Stimulated activated CD8-positive, alpha-beta memory T cell treated with anti-CD3 and anti-CD28 coated beads, Interleukin-15, amount 100 ng/mL, for 1 hour (primary cell): ENCODE measurements at regions not wholly inside any gene's neighbourhood (a gene's known extent, or its start where the extent isn't known, plus 50 kb on each side); places are given as distances from the start of the nearest gene placed in this dataset.

Source experiments
- DNase-seq: peaks from one replicate; pipeline ENCODE4 v3.0.0-alpha.2; 2020; ENCODE audit warnings: low read depth

DNA sequence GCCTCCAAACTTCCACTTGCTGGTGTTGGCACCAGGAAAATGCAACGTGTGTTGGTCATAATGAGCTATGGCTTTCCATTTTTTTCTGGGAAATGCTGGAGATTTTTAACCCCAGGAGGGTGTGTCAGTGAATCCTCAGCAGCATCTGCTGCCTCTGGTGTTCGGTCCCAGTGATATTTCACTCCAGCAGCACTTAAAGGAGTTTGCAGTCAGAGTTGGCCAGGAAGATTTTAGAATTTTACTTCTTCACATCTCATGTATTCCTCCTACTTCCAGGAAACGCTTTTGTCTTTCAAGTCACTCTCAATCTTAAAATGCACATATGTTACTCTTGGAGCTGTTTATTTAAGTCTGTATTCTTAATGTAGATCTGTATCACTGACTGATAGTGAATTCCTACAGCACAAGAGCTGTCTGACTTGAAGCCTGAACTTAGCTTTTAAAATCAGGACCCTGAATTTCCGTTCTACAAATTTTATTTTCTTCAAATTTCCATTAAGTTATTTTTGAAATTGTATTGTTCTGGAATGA, 903.4 kb upstream of the SLC10A2 start:
- no peak for DNase-seq

DNA sequence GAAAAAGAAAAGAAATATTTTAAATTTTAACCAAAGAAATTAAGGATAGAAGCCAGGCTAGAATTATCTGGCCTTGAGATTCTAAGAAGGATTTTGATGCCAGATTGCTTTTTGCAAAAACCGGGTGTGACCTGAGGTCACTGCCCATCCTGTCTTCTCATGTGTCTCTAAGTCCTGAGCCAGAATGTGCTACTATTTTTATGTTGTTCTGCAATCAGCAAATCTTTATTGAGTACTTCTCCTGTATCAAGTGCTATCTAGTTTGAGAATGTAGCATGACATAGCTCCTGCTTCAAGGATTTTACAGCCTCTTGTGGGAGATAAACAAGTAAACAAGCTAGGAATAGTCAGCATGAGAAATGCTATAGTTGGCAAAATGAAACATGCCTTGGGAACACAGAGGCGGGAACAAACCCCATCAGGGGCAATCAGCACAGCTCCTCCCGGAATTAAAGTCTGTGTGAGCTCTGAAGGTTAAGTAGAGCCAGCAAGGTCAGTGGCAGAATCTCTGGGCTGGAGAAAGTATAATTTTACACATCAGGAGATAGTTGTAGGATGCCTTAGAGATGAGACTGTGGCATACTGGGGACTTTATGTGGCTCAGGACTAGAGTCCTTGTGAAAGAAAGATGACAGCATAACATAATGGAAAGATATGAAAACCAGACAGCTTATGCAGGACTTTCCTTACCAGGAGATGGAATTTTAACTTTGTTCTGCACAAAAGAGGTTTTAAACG, 899.5 kb upstream of the SLC10A2 start:
- no peak for DNase-seq

DNA sequence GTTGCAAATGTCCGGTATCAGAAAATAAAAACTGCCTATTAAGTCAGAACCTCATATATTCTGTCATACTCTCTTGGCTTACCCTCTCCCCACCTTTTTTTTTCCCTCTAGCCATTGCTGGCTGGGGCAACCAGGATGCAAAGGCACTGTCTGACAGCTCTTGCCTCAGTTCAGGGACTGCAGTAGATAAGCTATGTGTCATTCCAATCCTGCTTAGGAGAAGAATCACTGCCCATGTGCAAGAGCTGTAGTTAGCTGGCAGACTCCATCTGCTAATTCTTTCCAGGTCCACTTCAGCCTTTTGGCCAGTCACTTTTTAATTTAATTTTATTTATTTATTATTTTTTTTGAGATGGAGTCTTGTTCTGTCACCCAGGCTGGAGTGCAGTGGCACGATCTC, 895.6 kb upstream of the SLC10A2 start:
- DNase-seq, result no peak

DNA sequence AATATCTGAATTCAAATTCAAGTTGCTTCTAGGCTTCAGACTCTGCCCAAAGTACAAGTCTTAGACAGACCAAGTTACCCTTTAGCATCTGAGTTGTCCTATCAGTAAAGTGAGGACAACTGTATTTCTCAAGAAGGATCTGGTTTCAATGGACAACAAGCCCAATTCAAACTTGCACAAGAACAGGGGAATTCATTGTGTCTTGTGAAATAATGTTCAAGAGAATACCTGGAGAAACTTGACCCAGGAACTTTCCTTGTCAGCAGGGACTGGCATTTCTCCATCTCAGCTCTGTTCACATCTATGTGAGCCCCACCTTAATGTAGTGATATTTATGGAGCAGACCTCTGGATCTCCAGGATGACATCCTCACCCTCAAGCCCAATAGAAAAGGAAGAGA, 894.9 kb upstream of the SLC10A2 start:
- DNase-seq, result no peak

DNA sequence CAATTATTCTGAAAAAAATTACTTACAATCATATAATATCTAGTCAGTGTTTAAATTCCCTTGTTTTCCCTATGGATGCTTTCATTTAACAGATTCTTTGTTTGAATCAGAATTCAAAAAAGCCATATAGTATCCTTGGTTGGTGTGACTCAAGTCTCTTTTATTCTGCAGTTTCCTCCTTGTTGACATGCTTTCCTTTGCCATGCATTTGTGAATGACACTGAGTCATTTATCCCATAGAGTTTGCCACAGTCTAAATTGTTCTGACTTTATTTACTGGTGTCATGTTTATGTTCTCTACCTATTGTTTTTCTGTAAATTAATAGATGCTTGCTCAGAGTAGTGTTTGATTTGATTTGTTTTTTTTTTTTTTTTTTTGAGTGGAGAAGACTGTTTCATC, 893.8 kb upstream of the SLC10A2 start:
- no peak for DNase-seq

DNA sequence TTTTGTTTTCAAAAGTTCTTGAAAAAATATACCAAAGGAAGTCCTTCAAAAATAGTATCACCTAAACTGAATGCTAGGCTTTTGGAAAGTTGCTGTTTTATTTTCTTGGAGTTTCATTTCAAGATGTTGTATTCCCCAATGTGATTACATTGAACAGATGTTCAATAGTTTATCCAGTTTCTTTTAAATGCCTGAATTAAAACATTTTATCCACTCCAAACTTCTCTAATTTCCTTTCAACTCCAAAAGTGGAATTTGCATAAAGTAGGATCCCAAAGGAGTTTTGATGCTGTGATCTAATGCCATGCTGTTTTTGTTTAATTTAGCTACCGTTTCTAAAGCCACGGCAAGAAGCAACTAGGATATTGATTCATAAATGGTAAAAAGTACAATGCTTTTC, 892.5 kb upstream of the SLC10A2 start:
- DNase-seq, result no peak

DNA sequence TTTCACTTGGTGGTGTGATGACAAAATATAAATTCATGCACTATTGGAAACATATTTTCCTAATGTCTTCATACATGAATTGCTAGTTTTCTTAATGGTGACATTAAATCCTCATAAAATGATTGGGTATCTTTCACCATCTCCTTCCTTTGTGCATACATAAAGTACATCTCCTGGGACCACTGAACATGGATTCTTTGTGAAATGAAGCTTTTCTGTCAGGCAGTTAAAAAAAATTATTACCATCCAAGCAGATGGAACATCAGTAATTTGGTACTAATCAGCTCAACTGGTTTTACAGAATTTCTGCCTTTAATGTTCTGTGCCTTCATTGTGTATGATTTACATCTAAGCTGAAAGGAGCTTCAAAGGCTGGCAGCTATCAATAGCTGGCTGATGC, 891.7 kb upstream of the SLC10A2 start:
- no peak for DNase-seq

DNA sequence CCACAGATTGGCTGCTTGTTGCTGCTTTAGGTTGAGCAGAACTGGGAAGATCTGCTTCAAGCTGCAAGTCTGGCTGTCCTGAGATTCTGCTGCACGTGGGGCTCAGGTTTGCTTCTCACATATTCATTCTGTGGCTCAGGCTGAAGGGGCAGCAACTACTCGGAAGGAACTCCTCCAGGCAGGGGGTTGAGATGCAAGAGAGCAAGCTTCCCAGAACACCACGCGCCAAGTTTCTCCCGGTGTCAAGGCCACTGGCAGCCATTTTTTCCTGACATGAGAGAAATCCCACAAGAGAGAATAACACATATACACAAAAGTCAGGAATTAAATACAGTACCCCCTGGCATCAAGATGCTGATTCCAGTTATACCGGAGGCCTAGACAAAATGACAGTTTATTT, 887.6 kb upstream of the SLC10A2 start:
- DNase-seq, result no peak

DNA sequence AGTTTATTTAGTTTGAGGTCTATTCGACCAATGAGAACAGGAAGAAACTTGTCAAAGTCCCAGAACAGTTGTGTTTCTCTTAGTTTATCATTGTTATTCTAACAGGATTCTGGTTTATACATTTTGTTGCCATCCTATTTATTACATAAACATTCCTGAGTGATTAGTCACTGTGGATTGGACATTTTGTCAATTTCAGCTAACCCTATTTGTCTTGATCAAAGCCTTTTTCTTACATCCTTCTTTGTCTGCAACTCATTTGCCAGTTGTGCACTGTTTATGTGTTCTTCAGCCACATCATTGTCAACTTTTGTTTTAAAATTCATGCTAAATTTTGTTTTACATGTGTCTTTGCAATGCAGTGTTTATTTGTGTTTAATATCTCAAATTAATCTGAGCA, 886.0 kb upstream of the SLC10A2 start:
- DNase-seq, result no peak

DNA sequence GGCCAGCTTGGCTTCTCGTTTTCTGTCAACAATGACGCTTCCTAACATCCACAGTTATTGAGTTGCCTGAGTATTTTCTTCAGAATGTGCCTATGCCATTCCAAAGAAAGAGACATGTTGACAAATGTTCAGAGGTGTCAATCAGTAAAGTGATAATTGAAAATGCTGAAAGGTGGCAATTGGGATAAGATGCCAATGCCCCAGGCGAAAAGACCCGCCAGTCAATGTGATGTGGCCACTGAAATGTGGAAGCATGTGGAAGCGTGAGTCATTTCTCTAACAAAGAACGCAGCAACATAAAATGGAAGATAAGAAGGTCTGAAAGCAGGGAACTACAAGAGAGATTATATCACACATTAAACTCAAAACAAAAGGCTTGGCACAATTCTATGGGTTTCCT, 882.2 kb upstream of the SLC10A2 start:
- no peak for DNase-seq

DNA sequence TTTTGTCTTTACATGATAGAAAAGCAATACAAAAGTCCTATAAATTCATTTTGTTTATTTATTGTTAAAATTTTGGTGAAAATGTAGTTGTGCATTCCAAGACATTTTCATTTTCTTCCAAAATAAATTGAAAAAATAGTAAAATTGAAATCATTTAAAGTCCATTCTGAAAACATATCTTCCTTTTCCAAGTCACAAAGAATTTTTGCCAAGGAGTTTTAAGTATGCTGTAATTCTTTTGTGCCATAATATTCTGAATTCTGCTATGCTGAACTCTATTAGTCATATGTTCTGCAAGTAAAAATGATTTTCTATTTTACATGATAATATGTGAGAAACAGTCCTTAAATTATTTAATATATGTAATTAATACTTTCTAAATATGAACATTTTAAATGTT, 879.6 kb upstream of the SLC10A2 start:
- no peak for DNase-seq

DNA sequence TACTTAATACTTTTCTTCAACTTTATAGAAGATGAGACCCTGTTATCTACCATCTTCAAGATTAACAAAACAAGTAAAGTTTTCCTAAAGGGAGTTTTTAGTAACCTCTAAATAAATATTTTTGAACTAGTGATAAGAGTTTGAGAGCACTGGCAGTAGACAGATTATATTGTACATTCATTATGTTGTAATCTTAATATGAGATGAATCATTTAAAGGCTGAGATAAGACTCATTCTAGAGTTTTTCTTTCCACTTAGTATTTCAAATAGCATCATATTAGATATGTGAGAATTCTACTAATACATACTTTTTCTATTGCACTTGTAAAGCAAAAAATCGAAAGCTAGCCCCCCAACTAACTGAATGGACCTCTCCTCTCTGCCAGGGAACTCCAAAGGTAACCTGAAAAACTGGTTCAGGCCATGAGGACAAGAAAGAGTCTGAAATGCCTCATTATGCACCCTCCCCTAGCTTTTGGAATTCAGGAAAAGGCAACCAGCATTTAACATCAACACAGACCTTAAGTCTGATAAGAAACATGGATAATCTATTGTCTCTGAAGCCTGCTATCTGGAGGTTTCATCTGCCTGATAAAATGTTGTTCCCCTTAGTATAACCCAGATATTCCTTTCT, 875.4 kb upstream of the SLC10A2 start:
- DNase-seq, result no peak

DNA sequence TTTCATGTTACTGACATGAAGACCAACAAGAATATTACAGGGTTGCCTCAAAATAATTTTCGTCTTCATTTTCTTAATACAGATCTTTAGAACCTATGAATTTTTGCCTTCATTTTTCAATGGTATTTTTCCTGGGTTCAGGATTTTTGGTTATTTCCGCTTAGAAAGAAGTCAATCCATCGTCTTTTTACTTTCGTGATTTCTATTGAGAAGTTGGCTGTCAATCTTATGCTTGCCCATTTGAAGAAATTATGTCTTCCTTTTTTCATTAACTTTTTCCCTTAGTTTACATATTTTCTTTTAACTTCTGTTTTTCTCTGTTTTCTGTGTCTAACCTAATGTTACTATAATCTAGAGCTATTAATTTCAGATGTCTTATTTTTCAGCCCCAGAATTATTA, 868.9 kb upstream of the SLC10A2 start:
- DNase-seq, result no peak

DNA sequence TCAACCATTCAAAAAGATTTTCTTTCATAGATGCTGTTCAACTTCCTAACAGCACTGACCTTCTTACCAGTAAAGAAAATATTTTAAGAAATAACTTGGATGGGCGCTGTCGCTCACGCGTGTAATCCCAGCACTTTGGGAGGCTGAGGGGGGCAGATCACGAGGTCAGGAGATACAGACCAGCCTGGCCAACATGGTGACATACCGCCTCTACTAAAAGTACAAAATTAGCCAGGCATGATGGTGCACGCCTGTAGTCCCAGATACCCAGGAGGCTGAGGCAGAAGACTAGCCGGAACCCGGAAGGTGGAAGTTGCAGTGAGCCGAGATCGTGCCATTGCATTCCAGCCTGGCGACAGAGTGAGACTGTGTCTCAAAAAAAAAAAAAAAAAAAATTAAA, 865.7 kb upstream of the SLC10A2 start:
- DNase-seq, result no peak

DNA sequence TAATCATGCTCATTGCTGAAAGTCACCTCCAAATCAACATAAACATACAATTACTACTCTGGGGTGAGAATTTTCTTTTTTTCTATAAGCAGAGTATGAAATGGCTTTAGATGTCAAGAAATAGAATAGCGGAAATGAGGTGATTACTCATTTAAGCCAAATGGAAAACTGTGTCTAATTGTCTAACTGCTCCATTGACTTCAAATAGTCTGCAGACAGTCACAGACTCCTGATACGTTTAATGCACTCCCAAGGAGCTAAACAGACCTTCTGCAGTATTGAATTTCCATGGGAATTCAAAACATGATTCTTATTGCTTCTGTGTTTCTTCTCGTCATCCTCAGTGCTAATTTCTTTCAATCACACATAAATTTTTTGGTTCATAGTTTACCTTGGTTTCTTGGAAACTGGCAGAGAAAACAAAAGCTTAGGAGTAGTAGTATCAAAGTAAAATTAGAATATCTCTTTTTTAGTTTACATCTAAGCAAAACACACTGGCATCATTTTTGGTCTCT, 865.2 kb upstream of the SLC10A2 start:
- no peak for DNase-seq

DNA sequence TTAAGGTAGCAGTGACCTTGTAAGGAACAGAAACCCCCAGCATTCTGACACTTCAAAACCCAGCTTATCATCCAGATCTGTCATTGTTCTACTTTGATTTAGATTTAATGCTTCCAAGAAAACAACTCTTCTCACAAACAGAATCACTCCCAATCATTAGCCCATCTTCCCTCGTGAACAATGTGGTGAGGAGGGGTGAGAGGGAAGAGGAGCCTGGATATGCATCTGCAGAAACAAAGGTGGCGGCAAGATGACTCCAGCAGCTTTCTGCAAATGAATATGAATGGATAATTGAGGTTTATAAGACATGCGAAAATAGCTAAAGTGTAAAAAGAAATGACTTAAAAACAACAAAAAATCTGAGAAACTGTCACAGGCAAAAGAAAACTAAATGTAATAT, 859.9 kb upstream of the SLC10A2 start:
- DNase-seq, result no peak

DNA sequence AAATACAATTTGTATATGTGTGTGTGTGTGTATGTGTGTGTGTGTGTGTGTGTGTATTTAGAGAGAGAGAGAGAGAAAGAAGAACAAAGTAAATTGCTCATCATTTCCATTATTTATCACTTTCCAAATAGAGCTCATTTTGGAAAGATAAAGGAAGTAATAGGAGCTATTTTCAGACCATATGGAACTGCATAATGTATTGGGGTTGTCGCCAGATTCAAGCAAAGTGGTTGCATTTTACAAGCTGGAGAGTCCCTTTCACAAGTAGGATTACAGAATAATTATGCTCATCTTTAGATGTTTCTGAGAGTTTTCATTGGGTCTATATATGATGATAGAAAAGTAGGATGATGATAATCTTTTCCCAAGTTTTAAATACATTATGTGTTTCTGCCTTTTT, 842.7 kb upstream of the SLC10A2 start:
- DNase-seq, result no peak

DNA sequence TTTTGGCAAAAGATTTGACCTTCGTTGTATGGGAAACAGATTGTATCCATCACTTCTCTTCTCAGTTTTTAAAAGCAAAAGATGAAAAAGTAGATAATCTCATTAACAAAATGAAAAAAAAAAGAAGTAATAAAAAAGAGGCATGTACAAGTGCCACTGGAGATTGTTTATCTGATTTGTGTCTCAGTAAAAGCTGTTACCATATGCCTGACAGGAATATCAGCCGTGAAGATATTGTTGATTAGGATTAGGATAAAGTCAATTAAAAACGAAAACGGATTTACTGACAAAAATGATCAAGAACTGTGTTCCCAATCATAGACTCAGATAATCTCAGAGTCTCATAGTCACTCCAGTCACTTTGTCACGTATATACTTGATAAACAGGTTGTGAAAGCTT, 842.1 kb upstream of the SLC10A2 start:
- DNase-seq, result no peak

DNA sequence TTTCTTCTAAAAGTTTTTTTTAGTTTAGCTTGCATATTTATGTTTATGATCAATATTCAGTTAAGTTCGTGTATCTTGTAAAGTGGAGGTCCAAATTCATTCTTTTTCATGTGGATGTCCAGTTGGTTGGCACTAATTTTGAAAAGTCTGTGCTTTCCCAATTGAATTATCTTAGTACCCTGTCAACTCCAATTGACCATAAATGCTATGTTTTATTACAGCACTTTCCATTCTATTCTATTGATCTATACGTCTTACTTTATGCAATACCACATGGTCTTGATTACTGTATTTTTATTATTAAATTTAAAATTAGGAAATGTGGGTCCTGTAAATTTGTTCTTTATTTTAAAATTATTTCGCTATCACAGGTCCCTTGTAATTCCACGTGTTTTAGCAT, 837.6 kb upstream of the SLC10A2 start:
- DNase-seq, result no peak

DNA sequence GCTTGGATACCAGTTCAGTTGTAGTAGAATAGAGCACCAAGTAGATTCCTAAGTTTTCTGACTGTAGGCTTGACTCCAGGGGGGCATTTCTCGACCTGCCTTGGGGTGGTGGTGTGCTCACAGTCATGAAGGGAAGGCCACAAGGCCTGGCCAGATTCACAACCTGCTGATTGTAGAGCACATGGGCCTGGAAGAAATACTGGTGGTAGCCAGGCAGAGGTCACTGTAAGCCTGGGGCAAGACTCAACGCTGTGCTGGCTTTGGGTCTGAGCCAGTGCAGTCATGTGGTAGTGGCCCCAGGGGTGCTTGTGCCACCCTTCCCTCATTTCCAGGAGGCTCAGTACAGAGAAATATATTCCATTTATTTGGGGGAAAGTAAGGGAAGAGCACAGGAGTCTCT, 832.3 kb upstream of the SLC10A2 start:
- DNase-seq, result no peak

DNA sequence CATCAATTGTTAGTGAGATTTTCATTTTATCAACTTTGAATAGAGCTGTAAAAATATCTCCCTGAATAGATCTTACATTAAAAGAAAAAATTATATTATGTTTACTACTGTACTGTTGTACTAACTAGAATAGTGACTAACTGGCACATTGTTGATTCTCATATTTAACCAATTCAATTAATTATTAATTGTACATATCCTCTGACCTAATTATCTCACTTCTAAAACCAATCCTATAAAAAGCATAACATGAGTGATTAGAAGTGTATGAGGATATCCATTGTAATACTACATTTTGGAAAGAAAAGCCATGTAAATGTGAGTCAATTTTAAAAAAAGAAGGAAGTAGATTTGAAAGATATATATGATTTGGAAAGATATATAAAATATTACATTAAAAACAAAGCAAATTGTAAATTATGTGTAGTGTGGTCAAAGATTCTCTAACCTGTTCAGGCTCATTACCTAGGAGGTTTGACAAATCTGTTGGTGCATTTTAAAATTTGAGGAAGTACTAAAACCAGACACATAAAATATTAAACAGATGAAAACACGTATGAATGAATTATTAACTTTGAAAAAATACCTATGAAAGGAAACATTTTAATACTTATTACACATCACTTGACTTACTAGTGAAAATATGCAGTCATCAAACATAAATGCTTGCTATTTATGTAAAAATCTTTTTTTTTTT, 829.8 kb upstream of the SLC10A2 start:
- no peak for DNase-seq

DNA sequence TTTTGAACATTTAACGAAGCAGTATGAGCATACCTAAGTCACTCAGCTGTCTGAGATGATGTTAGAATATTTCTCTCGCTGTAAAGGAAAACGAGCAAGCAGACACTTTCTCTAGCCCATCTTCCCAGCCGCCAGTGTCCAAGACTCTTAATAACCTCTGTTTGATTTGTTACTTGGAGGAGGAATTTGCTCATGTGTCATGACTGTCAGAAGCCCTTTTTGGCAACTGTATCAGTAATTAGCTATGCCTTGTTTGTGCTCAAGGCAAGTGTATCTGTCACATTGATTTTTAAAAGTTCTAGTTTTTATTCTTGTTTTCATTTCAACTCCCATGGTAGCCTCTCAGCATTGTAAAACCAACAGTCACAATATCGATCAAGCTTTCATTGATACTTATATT, 828.4 kb upstream of the SLC10A2 start:
- DNase-seq, result no peak

DNA sequence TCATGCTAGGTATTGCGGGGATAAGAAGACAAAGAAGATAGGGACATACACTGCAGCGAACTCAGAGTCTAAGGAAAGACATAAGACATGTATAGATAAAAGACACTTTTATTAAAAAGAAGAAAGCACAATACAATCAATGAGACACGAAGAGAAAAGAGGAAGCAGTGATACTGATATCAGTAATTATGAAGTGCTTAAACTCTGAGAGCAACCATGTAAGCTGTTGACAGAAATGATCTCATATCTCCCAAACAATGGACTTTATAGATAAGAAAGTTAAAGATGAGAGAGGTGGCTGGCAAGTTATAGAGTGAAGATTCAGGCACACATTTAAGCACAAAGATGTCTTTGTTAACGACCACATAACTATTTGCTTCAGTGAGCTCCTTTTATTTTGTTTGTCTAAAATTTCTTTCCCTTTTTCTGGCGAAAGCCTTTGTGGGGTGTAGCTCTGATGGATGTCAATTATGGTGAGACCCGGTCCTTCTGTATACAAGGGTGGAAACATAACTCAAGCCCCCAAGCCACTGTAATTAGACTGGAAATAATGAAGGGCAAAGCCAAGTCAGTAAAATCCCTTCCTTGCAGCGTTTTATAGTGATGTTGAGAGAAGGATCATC, 818.0 kb upstream of the SLC10A2 start:
- DNase-seq, result no peak
